Pancreas (tissue), 10 donors: ENCODE measurements at regions not wholly inside any gene's neighbourhood (a gene's known extent, or its start where the extent isn't known, plus 50 kb on each side); places are given as distances from the start of the nearest gene placed in this dataset.
"Not testable (repeated sequence)": the region's sequence is repeated elsewhere in the genome, so short reads cannot be mapped to it uniquely, and the experiment has no call there.

Source experiments
- ATAC-seq, 4 donors: fragments of 200-7000 bp; cut with Tn5 transposase; one replicate each; pipeline versions ENCODE4 v1.8.0 to v1.9.1; 2020; ENCODE audit warnings: mild to moderate bottlenecking in 4 of 4, moderate library complexity in 4 of 4
- DNase-seq, 6 donors: peaks; one replicate each; pipeline ENCODE4 v3.0.0-alpha.2; 2020
- FAIRE-seq: peaks from 2 replicates; lab custom pipeline; 2012; peaks lifted over from hg19 to GRCh38; lab: Jason Lieb, UNC
- H3K27ac ChIP-seq, 4 donors: fragments of 200-600 bp; sonication (generic); 1 replicate in 3 of 4; 2 replicates in 1 of 4; pipeline versions ENCODE4 v1.5.0 to v1.8.0; 2020
- H3K27me3 ChIP-seq, 4 donors: fragments of 200-600 bp; one replicate each; pipeline ENCODE4 v1.8.0; 2021
- H3K36me3 ChIP-seq, 3 donors: fragments of 200-600 bp; sonication (generic) in 1 of 3; one replicate each; pipeline versions ENCODE4 v1.5.0 to v1.8.0; 2020 to 2021
- H3K4me1 ChIP-seq, 3 donors: fragments of 200-600 bp; one replicate each; pipeline ENCODE4 v1.8.0; 2021
- H3K4me3 ChIP-seq, 4 donors: fragments of 200-600 bp; sonication (generic) in 2 of 4; one replicate each; pipeline versions ENCODE4 v1.5.0 to v1.8.0; 2020 to 2021
- H3K9me3 ChIP-seq, 4 donors: fragments of 200-600 bp; one replicate each; pipeline ENCODE4 v1.8.0; 2021
- WGBS, 2 donors: extraction: QIAGEN DNeasy Blood & Tissue Kit; methylation state at CpG; one replicate each; pipeline ENCODE4 v1.1.7; 2013; 5-methylcytosine and 5-hydroxymethylcytosine counted together
- intact Hi-C, 3 donors: fragments of 100-400 bp; cut with DNase I; formaldehyde crosslinking; loops; one replicate each; pipeline versions ENCODE4 v1.11.1 to v1.14.2; 2022
- TF ChIP-seq, protein P1 (sequence below), 4 donors: fragments of 200-600 bp; sonication (generic) in 3 of 4; IDR thresholded peaks; one replicate each; pipeline versions ENCODE4 v1.5.0 to v1.8.0; 2021; ENCODE audit warnings: antibody characterized with exemption in 4 of 4
- donor health status: healthy with polysubstance abuse.
- donor health status: DM: no; HTN: no; CAD: no; lungs with moderate emphysema.
- donor health status: DM: no; HTN: no; CAD: no.
- donor health status: control.
- donor health status: control.
- donor health status: Bipolar disorder and iron deficiency.
- donor health status: DM: yes; HTN: yes; CAD: no.
- donor health status: DM: no; HTN: no; CAD: no.
- donor health status: DM: no; HTN: no; CAD: no.
- donor health status: DM: yes; HTN: yes; CAD: no.

DNA sequence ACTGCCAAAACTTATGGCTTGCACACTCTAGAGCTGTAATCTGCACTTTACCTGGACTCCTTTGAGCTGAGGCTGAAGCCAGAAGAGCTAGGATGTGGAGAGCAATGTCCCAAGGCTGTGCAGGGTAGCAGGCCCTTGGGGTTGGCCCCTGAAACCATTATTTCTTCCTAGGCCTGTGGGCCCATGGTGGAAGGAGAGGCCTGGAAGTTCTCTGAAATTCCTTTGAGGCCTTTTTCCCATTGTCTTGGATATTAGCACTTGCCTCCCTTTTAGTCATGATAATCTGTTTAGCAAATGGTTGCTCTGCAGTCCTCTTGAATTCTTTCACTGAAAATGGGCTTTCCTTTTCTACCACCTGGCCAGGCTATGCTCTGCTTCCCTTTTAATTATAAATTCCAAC lies 102.0 kb upstream of the SGO1 start:
- DNase-seq (no peak), FAIRE-seq (no peak), ATAC-seq (no peak)
- intact Hi-C loops: no loop called here
- Histone ChIP-seq H3K4me3 (no peak overlapping the region), H3K36me3 (no peaks in the 10 kb centered on the region), H3K9me3 (no peaks in the 10 kb centered on the region), H3K4me1 (no peaks in the 10 kb centered on the region), H3K27ac (no peak overlapping the region), H3K27me3 (no peaks in the 10 kb centered on the region)
- TF ChIP-seq, protein P1, sequence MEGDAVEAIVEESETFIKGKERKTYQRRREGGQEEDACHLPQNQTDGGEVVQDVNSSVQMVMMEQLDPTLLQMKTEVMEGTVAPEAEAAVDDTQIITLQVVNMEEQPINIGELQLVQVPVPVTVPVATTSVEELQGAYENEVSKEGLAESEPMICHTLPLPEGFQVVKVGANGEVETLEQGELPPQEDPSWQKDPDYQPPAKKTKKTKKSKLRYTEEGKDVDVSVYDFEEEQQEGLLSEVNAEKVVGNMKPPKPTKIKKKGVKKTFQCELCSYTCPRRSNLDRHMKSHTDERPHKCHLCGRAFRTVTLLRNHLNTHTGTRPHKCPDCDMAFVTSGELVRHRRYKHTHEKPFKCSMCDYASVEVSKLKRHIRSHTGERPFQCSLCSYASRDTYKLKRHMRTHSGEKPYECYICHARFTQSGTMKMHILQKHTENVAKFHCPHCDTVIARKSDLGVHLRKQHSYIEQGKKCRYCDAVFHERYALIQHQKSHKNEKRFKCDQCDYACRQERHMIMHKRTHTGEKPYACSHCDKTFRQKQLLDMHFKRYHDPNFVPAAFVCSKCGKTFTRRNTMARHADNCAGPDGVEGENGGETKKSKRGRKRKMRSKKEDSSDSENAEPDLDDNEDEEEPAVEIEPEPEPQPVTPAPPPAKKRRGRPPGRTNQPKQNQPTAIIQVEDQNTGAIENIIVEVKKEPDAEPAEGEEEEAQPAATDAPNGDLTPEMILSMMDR (IDR thresholded peaks at IDR 0.05): no peak

DNA sequence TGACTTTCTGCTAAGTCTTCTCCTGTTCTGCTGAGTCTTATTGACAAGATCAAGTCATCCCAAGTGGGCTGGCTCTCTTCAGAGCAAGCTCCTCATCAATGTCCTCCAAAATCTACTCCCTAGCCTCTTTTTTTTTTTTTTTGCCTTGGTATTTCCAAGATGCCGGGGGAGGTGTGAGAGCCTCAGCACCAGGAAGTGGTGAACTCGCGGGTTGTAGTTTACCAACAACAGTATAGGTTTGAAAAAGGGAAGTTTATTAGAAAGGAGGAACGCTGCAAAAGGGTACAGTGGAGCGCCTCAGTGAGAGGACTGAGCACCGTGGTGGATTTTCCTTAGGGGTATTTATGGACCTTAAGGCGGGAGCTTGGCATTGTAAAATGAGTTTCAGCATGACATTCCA lies 94.3 kb upstream of the SGO1 start:
- H3K27ac ChIP-seq: no peak overlapping the region
- intact Hi-C loops: no loop called here
- TF ChIP-seq, protein P1 (IDR thresholded peaks at IDR 0.05): no peak
- H3K27me3 ChIP-seq: no peaks in the 10 kb centered on the region
- no peaks in the 10 kb centered on the region for H3K36me3 ChIP-seq
- no peak for ATAC-seq
- no peaks in the 10 kb centered on the region for H3K9me3 ChIP-seq
- DNase-seq: no peak
- WGBS, 2 donors: 79 to 82% methylated on average over 7 of the region's 7 CpGs
- H3K4me3 ChIP-seq: no peak overlapping the region
- FAIRE-seq: no peak
- H3K4me1 ChIP-seq: no peaks in the 10 kb centered on the region

DNA sequence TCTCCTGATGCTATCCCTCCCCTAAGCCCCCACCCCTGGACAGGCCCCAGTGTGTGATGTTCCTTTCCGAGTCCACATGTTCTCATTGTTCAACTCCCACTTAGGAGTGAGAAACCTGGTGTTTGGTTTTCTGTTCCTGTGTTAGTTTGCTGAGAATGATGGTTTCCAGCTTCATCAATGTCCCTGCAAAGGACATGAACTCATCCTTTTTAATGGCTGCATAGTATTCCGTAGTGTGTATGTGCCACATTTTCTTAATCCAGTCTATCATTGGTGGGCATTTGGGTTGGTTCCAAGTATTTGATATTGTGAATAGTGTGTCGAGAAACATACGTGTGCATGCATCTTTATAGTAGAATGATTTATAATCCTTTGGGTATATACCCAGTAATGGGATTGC lies 80.0 kb upstream of the SGO1 start:
- 91 to 95% methylated on average over 4 of the region's 4 CpGs for WGBS, 2 donors
- H3K27me3 ChIP-seq, DNase-seq, H3K4me1 ChIP-seq, FAIRE-seq, ATAC-seq, H3K4me3 ChIP-seq, H3K9me3 ChIP-seq, intact Hi-C loops, H3K36me3 ChIP-seq, H3K27ac ChIP-seq: not testable (repeated sequence)

DNA sequence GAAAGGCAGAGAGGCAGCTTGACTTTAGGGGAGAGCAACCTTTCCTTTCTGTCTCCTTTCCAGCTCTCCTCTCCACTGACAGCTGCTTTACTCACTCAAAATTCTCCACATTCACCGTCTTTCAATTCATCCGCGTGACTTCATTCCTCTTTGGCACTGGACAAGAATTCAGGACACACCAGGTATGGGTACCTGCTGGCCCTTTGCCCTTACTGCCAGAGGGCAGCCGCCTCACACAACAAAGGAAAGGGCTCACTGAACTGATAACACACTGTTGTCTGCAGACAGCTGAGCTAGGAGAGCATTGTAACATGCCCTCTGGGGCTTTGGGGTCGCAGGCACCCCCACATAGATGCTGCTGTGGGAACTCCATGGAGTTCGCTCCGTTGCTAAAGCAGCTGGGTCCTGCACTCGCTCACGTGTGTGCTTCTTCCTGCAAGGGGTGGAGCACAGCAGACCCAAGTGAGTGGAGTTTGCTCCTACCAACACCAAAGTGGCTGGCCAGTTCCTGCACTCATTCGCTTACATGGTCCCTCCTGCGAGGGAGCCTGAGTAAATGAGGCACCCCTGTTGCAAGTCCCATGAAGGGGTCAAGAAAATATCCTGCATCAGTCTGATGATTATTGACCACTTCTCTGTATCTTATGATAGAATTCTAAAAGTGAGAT lies 79.0 kb upstream of the SGO1 start:
- no peaks in the 10 kb centered on the region for H3K9me3 ChIP-seq
- no peaks in the 10 kb centered on the region for H3K36me3 ChIP-seq
- TF ChIP-seq, protein P1 (IDR thresholded peaks at IDR 0.05): no peak
- DNase-seq: no peak
- no peak for FAIRE-seq
- H3K27ac ChIP-seq: no peak overlapping the region
- intact Hi-C loops: no loop called here
- H3K4me1 ChIP-seq: no peaks in the 10 kb centered on the region
- no peak overlapping the region for H3K4me3 ChIP-seq
- no peak for ATAC-seq
- H3K27me3 ChIP-seq: no peaks in the 10 kb centered on the region
- 79 to 82% methylated on average over 11 of the region's 11 CpGs for WGBS, 2 donors

DNA sequence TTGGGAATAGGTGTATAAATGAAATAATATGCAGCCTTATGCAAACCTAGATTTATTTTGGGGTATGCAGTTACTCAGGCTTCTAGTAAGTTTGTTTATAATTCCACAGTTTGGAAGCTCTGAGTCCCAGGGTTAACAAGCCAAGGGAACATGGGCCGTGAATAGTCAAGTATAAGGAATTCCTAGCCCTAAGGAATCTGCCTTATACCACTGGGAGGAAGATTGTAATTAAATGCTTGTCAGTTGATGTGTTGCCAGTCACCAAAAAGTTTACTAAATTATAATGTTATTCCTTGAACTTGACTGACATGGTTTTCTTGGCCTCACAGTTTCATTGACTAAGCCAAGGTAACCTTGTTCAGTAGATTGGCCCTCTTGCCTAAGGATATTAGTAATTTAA lies 72.4 kb upstream of the SGO1 start:
- Histone ChIP-seq H3K4me3 (no peak overlapping the region), H3K9me3 (no peaks in the 10 kb centered on the region), H3K36me3 (no peaks in the 10 kb centered on the region), H3K4me1 (no peaks in the 10 kb centered on the region), H3K27me3 (no peaks in the 10 kb centered on the region), H3K27ac (no peak overlapping the region)
- intact Hi-C loops: no loop called here
- ATAC-seq (no peak), DNase-seq (no peak), FAIRE-seq (no peak)
- 93 to 100% methylated on average over 1 of the region's 1 CpG for WGBS, 2 donors
- TF ChIP-seq, protein P1 (IDR thresholded peaks at IDR 0.05): no peak
